ENCODE measurements at regions not wholly inside any gene's neighbourhood (a gene's known extent, or its start where the extent isn't known, plus 50 kb on each side); places are given as distances from the start of the nearest gene placed in this dataset.

DNA sequence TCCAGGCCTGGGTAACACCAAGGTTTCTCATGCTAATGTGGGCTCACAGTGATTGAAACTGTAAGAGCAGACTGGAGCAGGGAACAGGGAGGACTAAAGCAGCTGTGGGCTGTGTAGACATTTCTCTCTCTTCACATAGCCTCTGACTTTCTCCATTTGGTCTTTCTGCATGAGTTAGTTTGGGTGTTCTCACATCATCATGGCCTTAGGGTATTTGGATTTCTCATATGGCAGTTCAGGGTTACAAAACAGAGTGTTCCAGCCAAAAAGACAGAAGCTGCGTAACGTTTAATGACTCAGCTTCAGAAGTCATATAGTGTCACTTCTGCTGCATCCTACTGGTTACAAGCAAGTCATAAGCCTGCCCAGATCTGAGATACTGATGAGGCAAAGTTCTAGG, 52.0 kb upstream of the OSBPL8 start:
- DNase-seq, result no peak

- no peak for DNase-seq
These were observed 54.8 kb upstream of the OSBPL8 start for GRCh38 chr12:76614364-76614763.

DNA sequence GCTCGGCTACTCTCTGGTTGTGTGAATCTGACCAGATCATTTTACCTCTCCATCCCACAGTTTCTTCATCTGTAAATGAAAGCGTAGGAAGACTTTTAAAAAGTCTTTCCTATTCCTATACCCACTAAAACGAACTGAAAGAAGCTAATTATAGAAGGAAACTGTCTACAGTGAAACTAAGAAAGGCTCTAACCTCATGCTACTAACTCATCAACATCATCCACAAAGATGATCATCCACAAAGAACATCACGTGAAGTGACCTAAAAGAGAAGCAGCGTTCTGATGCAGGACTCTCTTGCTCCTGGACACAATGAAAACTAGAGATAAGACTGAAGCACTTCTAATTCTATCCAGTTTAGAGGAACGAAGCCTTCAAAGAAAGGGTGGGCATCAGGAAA, 58.5 kb upstream of the OSBPL8 start:
- no peak for DNase-seq

DNA sequence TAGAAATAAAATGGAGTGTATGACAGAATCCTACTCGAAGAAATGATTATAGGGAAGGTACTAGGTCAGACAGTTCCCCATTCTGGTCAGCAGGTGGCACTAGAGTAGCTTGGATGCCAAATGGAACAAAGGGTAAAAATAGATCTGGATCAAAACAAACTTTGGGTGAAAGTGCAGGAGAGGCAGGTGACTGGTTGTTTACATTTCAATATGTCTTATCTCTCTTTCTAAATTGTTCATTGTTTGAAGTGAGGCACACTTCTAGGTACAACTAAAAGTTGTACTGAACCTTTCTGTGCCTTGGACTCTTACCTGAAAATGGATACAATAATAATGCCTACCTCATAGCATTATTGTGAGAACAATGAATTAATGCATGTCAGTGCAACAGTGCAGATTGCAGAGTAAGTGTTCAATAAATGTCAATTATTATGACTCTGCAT, 62.0 kb upstream of the OSBPL8 start:
- DNase-seq, result peak; percentile 57

DNA sequence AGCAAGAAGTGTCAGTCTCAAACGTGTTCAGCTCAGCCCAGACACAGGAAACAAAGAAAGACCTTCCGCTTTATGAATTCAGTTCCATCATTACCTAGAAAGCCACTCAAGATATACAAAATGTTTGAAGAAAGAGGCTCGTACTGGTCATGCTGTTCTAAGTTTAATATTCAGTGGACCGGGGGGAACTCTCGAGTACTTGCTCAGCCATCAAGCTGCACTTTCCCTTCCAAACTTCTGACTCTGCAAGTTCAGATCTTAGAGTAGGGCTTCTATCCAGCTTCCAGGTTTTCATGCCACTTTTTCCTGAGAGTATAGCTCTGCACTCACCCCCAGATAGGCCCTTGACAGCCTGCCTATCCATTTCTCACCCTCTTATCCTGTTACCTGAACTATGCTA, 62.8 kb upstream of the OSBPL8 start:
- DNase-seq, result no peak

- DNase-seq, result no peak
These were observed 63.3 kb upstream of the OSBPL8 start for GRCh38 chr12:76622915-76623314.

DNA sequence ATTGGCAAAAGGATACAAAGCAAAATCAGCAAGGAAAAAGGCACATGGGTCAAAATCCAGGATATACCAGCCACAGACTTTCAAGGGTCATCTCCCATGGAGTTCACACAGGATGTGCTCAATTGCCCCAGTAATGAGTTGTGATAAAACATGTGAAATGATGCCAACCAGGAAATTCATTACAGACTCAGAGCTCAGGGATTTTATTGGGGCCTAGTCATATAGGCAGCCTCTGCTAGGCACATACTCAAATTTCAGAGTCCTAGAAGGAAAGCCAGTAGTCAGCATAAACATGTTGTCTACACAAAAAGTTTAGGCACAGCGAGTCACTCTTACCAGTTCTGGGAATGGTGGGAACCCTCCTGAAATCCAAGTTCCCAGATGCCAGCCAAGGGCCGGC, 64.4 kb upstream of the OSBPL8 start:
- no peak for DNase-seq

DNA sequence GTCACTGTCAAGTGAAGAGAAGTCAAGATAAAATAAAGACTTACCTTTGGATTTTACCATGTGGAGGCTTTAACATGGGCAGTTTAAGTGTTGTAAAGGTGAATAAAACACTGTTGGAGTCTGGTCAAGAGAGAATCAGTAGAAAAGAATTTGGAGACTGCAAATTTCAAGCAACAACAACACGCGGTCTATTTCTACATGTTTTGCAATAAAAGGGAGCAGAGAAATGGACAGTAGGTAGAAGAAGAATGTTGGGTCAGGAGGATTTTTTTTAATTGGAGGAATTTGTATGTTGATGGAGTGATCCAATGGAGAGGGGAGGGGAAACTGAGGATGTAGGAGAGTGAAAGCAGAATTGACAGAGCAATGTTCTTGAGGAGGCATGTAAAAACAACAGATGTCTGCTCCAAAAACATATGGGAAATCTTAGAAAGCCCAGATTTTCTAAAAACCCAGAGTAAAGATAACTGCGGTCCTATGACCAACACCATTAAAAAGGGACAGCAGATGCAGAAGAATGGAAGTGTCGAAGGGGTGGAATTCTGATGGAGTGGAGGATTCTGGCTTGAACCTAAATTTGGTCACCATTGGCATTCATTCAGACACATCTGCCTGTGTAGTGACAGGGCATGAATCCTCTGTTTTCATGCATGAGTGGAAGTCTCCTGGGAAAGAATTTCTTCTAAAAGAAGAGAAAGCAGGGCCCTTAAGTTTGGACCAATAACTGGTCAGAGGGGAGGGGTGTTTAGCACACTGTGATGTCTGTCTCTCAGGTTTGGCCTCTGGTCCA, 68.0 kb upstream of the OSBPL8 start:
- DNase-seq, result no peak

DNA sequence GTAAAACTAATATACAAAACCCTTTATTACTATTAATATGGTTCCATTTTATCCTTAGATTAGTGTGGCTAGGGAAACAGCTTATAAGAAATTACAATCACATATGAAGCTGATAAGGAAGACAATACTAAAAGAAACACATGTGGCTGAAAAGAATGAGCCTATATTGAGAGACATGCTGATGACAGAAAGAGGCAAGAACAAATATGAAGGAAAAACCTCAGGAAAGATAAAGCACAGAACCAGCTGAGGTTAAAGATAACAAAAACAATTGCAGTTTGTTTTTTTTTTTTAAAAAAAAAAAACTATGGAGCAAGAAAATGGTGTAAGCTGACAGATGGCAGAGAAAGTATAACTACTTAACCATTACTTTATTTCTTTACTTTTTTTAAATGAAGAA, 69.2 kb upstream of the OSBPL8 start:
- DNase-seq, result no peak

- DNase-seq, result no peak
These were observed 72.2 kb upstream of the OSBPL8 start for GRCh38 chr12:76631741-76632140.

- no peak for DNase-seq
These were observed 73.8 kb upstream of the OSBPL8 start for GRCh38 chr12:76633415-76633814.

- no peak for DNase-seq
These were observed 74.6 kb upstream of the OSBPL8 start for GRCh38 chr12:76634133-76634532.

- no peak for DNase-seq
These were observed 76.6 kb upstream of the OSBPL8 start for GRCh38 chr12:76636121-76636692.

DNA sequence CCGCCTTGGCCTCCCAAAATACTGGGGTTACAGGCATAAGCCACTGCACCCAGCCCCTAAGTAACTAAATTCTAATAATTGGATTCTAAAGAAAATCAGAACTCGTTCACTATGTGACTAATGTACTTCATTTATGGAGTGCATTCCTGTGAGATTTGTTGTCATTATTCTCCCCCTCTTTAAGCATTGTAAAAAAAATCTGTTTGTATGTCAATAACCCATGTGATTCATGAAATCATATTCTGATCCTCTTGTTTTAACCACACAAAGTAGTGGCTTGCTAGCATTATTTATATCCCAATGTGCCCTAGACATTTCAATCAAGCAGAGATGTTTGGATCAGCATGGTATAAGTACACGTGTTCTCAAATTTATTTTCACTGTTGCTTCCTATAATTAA, 78.2 kb upstream of the OSBPL8 start:
- no peak for DNase-seq

DNA sequence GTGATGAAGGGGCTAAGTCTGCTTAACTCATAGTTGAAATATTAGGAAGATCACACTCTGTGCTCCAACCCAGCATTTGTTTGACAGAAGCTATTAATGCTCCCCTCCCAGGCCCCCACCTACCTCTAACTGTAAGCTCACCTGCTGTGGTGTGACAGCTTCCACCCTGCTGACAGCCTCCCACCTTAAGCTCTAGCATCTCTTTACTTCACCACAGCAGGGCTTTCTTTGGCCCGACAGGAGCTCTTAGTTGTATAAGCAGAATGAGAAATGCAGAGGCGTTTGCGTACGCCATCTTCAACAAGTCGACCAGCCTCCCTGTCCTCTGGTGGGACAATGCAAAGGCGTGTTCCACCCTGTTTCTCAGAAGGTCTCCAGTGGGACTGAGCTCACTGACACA, 80.1 kb upstream of the OSBPL8 start:
- no peak for DNase-seq

DNA sequence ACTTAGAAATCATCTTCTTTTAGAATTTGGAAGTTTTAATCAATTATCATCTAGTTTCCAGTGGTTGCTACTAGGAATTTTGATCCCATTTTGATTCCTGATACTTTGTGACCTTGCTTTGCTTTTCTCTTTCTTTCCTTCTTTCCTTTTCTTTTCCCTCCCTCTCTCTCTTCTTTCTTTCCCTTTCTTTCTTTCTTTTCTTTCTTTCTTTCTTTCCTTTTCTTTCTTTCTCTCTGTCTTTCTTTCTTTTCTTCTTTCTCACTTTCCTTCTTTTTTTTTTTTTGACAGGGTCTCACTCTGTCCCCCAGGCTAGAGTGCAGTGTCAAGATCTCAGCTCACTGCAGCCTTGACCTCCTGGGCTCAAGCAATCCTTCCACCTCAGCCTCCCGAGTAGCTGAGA, 81.5 kb upstream of the OSBPL8 start:
- DNase-seq, result no peak

GRCh38 chr12:76641961-76642360, 82.4 kb upstream of the OSBPL8 start:
- no peak for DNase-seq

GRCh38 chr12:76643438-76643837, 83.9 kb upstream of the OSBPL8 start:
- DNase-seq, result no peak

- no peak for DNase-seq
These were observed 85.4 kb upstream of the OSBPL8 start for GRCh38 chr12:76644950-76645349.

DNA sequence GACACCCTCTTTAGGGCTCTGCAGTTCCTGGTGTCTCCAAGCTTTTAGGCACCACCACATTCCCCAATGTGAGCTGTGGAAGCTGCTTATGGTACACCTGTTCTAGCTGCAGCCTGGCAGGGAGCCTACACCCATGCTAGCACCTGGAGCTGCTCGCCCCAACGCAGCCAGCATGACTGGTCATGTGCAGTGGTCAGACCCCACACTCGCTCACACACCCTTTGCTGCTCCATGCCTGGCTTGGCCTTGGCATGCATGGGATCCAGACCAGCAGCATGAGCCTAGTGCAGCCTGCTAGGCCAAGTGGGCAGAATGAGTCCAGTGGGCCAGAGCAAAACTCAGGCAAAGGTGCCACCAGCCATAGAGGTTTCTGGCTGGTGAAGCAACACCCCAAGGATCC, 86.4 kb upstream of the OSBPL8 start:
- DNase-seq, result no peak

GRCh38 chr12:76646366-76646765, 86.8 kb upstream of the OSBPL8 start:
- no peak for DNase-seq

DNA sequence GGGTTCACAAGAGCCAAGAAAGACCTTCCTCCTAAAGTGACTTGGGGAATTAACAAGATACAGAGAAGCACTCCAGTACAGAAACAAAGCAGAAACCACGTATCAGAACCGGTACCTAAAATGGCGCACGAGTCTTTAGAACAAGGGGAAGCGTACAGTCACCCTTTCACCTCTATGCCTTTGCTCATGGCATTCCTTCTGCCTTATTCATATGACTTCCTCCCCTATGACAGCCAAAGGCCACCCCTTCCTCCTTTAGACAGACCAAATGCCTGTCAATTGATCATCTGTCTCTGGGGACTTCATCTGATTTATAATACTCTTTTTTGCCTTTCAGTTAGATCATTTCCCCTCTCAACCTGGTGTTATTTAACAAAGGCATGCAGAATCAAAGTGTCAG, 89.5 kb upstream of the OSBPL8 start:
- no peak for DNase-seq

DNA sequence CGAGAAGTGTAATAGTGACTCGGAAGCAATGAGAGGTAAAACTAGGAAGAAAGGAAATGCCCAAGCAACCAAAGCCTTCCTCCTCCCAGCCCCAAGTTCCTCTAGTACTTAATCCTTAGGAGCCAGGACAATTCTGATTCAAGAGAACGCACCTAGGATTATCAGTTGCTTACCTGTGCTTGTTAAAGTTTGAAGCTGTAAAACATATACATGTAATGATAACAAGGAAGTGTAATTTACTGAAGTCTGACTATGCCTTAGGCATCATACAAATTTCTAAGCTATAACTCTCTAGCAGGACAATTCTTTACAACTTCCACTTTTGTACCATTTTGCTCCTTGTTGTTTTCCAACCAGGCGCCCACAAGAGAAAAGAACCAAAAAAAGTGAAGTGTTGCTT, 92.8 kb upstream of the OSBPL8 start:
- no peak for DNase-seq

DNA sequence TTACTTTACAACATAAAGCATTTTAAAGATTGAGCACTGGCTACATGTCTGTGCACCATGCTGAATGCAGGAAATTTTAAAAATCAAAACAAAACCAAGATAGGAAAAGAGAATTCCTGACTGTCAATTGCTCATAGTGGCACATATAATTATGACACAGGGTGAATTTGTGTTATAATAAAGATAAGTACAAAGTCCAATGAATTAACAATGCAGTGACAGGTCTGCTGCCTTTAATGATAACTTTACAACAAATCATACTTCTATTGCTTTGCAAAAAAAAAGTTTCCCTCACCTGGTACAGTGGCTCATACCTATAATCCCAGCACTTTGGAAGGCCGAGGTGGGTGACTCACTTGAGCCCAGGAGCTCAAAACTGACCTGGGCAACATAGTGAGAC, 93.8 kb upstream of the OSBPL8 start:
- no peak for DNase-seq

- no peak for DNase-seq
These were observed 99.2 kb upstream of the ZDHHC17 start for GRCh38 chr12:76664731-76665130.

All from activated CD4-positive, CD25-positive, alpha-beta regulatory T cell treated with anti-CD3 and anti-CD28 coated beads, Interleukin-2, amount 50 U/mL, for 72 hours (primary cell).